Chondrocyte (in vitro differentiated cells): ENCODE measurements at regions not wholly inside any gene's neighbourhood (a gene's known extent, or its start where the extent isn't known, plus 50 kb on each side); places are given as distances from the start of the nearest gene placed in this dataset.

Source experiments
- DNase-seq: peaks from one replicate; pipeline ENCODE4 v3.0.0; 2021; ENCODE audit warnings: mixed read lengths, low spot score
- H3K27ac Mint-ChIP-seq: one replicate; pipeline ENCODE4 v1.8.0; 2021; ENCODE audit warnings: mild to moderate bottlenecking, moderate library complexity, mixed read lengths; ENCODE audit not compliant: unreplicated experiment
- H3K27me3 Mint-ChIP-seq: 2 replicates; pipeline ENCODE4 v1.8.0; 2021; ENCODE audit warnings: low read depth, mixed read lengths
- H3K36me3 Mint-ChIP-seq: 2 replicates; pipeline ENCODE4 v1.8.0; 2021; ENCODE audit warnings: low read depth, mixed read lengths
- H3K4me1 Mint-ChIP-seq: 2 replicates; pipeline ENCODE4 v1.8.0; 2021; ENCODE audit warnings: low read depth, mild to moderate bottlenecking, mixed read lengths
- H3K4me3 Mint-ChIP-seq: one replicate; pipeline ENCODE4 v1.8.0; 2021; ENCODE audit warnings: mild to moderate bottlenecking, moderate library complexity, mixed read lengths; ENCODE audit not compliant: unreplicated experiment
- H3K9me3 Mint-ChIP-seq: 2 replicates; pipeline ENCODE4 v1.8.0; 2021; ENCODE audit warnings: low read depth, mixed read lengths
- CTCF ChIP-seq: fragments of 200-600 bp; sonication (generic); IDR thresholded peaks from 2 replicates; pipeline ENCODE4 v1.5.0; 2021; ENCODE audit warnings: antibody characterized with exemption, mild to moderate bottlenecking, moderate library complexity

- no peaks in the 10 kb centered on the region for H3K27me3 Mint-ChIP-seq
- no peak overlapping the region for H3K4me3 Mint-ChIP-seq
- no peak for DNase-seq
- H3K27ac Mint-ChIP-seq: no peak overlapping the region
- no peaks in the 10 kb centered on the region for H3K36me3 Mint-ChIP-seq
- TF ChIP-seq CTCF: no peak
- peaks cover 12% of the 10 kb centered on the region for H3K4me1 Mint-ChIP-seq
- H3K9me3 Mint-ChIP-seq: peaks cover 15% of the 10 kb centered on the region
These were observed 279.0 kb upstream of the TACR3 start for GRCh38 chr4:103998756-103999155.

- no peak for DNase-seq
- Mint-ChIP-seq H3K27ac (peak overlapping the region; percentile 63), H3K4me1 (peaks cover 12% of the 10 kb centered on the region), H3K27me3 (no peaks in the 10 kb centered on the region), H3K4me3 (no peak overlapping the region), H3K9me3 (peaks cover 9% of the 10 kb centered on the region), H3K36me3 (peaks cover 4% of the 10 kb centered on the region)
- no peak for TF ChIP-seq CTCF
These were observed 276.9 kb upstream of the TACR3 start for GRCh38 chr4:103996637-103997036.

GRCh38 chr4:103996064-103996463, 276.3 kb upstream of the TACR3 start:
- H3K4me1 Mint-ChIP-seq: peaks cover 12% of the 10 kb centered on the region
- DNase-seq: no peak

GRCh38 chr4:103994059-103994458, 274.3 kb upstream of the TACR3 start:
- Mint-ChIP-seq H3K36me3 (peaks cover 8% of the 10 kb centered on the region), H3K27ac (no peak overlapping the region), H3K4me1 (peaks cover 12% of the 10 kb centered on the region), H3K27me3 (peaks cover 2% of the 10 kb centered on the region), H3K4me3 (no peak overlapping the region), H3K9me3 (peaks cover 23% of the 10 kb centered on the region)
- peak; percentile 45 for TF ChIP-seq CTCF
- no peak for DNase-seq

More at GRCh38 chr4:103996064-103996463, 276.3 kb upstream of the TACR3 start:
- TF ChIP-seq CTCF: peak; percentile 59
- Mint-ChIP-seq H3K27ac (no peak overlapping the region), H3K9me3 (peaks cover 14% of the 10 kb centered on the region), H3K27me3 (no peaks in the 10 kb centered on the region), H3K36me3 (peaks cover 7% of the 10 kb centered on the region), H3K4me3 (no peak overlapping the region)

GRCh38 chr4:103982454-103982853, 262.7 kb upstream of the TACR3 start:
- Mint-ChIP-seq H3K36me3 (no peaks in the 10 kb centered on the region), H3K4me3 (no peak overlapping the region), H3K9me3 (peaks cover 6% of the 10 kb centered on the region), H3K27me3 (peaks cover 4% of the 10 kb centered on the region), H3K27ac (no peak overlapping the region), H3K4me1 (no peaks in the 10 kb centered on the region)
- DNase-seq: no peak
- TF ChIP-seq CTCF: no peak
